ENCODE measurements at regions not wholly inside any gene's neighbourhood (a gene's known extent, or its start where the extent isn't known, plus 50 kb on each side); places are given as distances from the start of the nearest gene placed in this dataset.

GRCh38 chr3:182451871-182452270, 341.4 kb upstream of the ATP11B start:
- Histone ChIP-seq H3K4me3 (ENCODE audit: insufficient read depth in 1 of 2, low read depth in 1 of 2, low read length in 2 of 2) (no peak overlapping the region), H4K91ac (ENCODE audit: low read length) (no peak overlapping the region), H3K79me1 (replicated peaks; ENCODE audit: low read length, poor library complexity, severe bottlenecking) (no peaks in the 10 kb centered on the region), H2AFZ (ENCODE audit: low read depth, low read length) (no peak overlapping the region), H2AK5ac (ENCODE audit: low read length, severe bottlenecking) (no peak overlapping the region), H2BK5ac (ENCODE audit: low read depth, low read length, poor library complexity, severe bottlenecking) (no peak overlapping the region), H3K36me3 (ENCODE audit: control insufficient read depth in 1 of 2, insufficient read depth in 2 of 2, low read depth in 1 of 2, low read length in 2 of 2) (no peaks in the 10 kb centered on the region), H3K18ac (ENCODE audit: low read depth in 1 of 2, low read length in 2 of 2) (no peak overlapping the region), H3K23ac (ENCODE audit: low read length in 2 of 2) (no peak overlapping the region), H3K4ac (ENCODE audit: low read depth in 1 of 2, low read length in 2 of 2) (no peak overlapping the region), H3K4me1 (ENCODE audit: control insufficient read depth, insufficient read depth, low read depth, low read length) (no peaks in the 10 kb centered on the region), H3K9ac (ENCODE audit: low read length) (no peak overlapping the region), H3K27ac (ENCODE audit: low read length, poor library complexity, severe bottlenecking) (no peak overlapping the region), H4K8ac (ENCODE audit: low read length) (no peak overlapping the region), H3K4me2 (ENCODE audit: low read length, poor library complexity, severe bottlenecking) (no peak overlapping the region), H3K9me3 (ENCODE audit: control insufficient read depth, low read length) (peaks cover 6% of the 10 kb centered on the region), H3K27me3 (ENCODE audit: control insufficient read depth in 1 of 2, insufficient read depth in 1 of 2, low read length in 2 of 2) (no peaks in the 10 kb centered on the region), H2BK15ac (ENCODE audit: low read depth, poor library complexity, severe bottlenecking) (no peak overlapping the region), H3K14ac (ENCODE audit: low read length in 2 of 2) (no peak overlapping the region), H2BK120ac (ENCODE audit: low read depth, low read length) (no peak overlapping the region), H2BK12ac (ENCODE audit: low read length in 2 of 2) (no peak overlapping the region)
- DNase-seq = no peak
- WGBS = 100% methylated on average over 1 of the region's 2 CpGs

DNA sequence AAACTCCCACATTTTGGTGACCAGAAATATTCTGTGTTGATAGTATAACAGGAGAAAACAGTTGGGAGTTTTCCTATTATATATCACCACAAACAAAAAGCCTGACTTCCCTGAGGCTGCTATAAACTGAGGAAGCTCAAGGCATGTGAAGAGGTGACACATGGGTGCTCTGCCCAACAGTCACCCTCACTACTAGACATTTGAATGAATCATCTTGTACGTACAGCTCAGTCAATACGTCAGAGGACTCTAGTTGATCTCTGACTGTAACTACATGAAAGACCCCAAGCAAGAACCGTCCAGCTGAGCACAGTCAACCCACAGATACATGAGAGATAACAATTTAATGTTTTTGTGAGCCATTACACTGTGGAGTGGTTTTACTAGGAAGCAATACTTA, 338.3 kb upstream of the ATP11B start:
- DNase-seq = no peak
- Histone ChIP-seq H3K27me3 (ENCODE audit: control insufficient read depth in 1 of 2, insufficient read depth in 1 of 2, low read length in 2 of 2) (no peaks in the 10 kb centered on the region), H3K4me3 (ENCODE audit: insufficient read depth in 1 of 2, low read depth in 1 of 2, low read length in 2 of 2) (no peak overlapping the region), H3K4me1 (ENCODE audit: control insufficient read depth, insufficient read depth, low read depth, low read length) (no peaks in the 10 kb centered on the region), H3K9me3 (ENCODE audit: control insufficient read depth, low read length) (peaks cover 6% of the 10 kb centered on the region), H2BK5ac (ENCODE audit: low read depth, low read length, poor library complexity, severe bottlenecking) (no peak overlapping the region), H2BK15ac (ENCODE audit: low read depth, poor library complexity, severe bottlenecking) (no peak overlapping the region), H2BK12ac (ENCODE audit: low read length in 2 of 2) (no peak overlapping the region), H2AK5ac (ENCODE audit: low read length, severe bottlenecking) (no peak overlapping the region), H3K14ac (ENCODE audit: low read length in 2 of 2) (no peak overlapping the region), H3K23ac (ENCODE audit: low read length in 2 of 2) (no peak overlapping the region), H2AFZ (ENCODE audit: low read depth, low read length) (no peak overlapping the region), H3K79me1 (replicated peaks; ENCODE audit: low read length, poor library complexity, severe bottlenecking) (no peaks in the 10 kb centered on the region), H3K27ac (ENCODE audit: low read length, poor library complexity, severe bottlenecking) (no peak overlapping the region), H3K9ac (ENCODE audit: low read length) (no peak overlapping the region), H2BK120ac (ENCODE audit: low read depth, low read length) (no peak overlapping the region), H3K18ac (ENCODE audit: low read depth in 1 of 2, low read length in 2 of 2) (no peak overlapping the region), H3K36me3 (ENCODE audit: control insufficient read depth in 1 of 2, insufficient read depth in 2 of 2, low read depth in 1 of 2, low read length in 2 of 2) (no peaks in the 10 kb centered on the region), H3K4me2 (ENCODE audit: low read length, poor library complexity, severe bottlenecking) (no peak overlapping the region), H4K8ac (ENCODE audit: low read length) (no peak overlapping the region), H4K91ac (ENCODE audit: low read length) (no peak overlapping the region), H3K4ac (ENCODE audit: low read depth in 1 of 2, low read length in 2 of 2) (no peak overlapping the region)
- 76% methylated on average over 2 of the region's 3 CpGs for WGBS

DNA sequence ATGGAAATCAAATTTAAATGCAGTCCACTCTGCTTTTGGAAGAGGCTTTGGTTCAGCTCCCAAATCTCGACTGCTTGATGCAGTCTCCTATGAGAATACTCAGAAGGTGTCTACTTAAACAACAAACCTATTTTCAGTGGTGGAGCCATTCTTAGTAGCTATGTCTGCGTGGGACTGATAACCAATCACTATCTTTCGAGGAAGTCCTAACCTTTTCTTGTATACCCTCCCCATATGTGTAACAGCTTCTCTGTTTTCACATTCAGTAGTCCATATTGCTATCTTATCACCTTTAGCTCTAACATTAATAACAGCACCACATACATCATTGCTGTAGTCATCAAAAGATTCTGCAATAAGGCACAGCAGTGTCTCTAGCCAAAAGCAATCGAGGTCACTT, 333.0 kb upstream of the ATP11B start:
- no peak overlapping the region for H3K4me3 ChIP-seq (ENCODE audit: insufficient read depth in 1 of 2, low read depth in 1 of 2, low read length in 2 of 2)
- H2BK5ac ChIP-seq (ENCODE audit: low read depth, low read length, poor library complexity, severe bottlenecking) = no peak overlapping the region
- no peak overlapping the region for H2AFZ ChIP-seq (ENCODE audit: low read depth, low read length)
- H3K9me3 ChIP-seq (ENCODE audit: control insufficient read depth, low read length) = peaks cover 6% of the 10 kb centered on the region
- 53% methylated on average over 4 of the region's 4 CpGs for WGBS
- no peaks in the 10 kb centered on the region for H3K27me3 ChIP-seq (ENCODE audit: control insufficient read depth in 1 of 2, insufficient read depth in 1 of 2, low read length in 2 of 2)
- H3K23ac ChIP-seq (ENCODE audit: low read length in 2 of 2) = no peak overlapping the region
- H4K8ac ChIP-seq (ENCODE audit: low read length) = no peak overlapping the region
- H3K79me1 ChIP-seq (replicated peaks; ENCODE audit: low read length, poor library complexity, severe bottlenecking) = no peaks in the 10 kb centered on the region
- H3K14ac ChIP-seq (ENCODE audit: low read length in 2 of 2) = no peak overlapping the region
- H3K36me3 ChIP-seq (ENCODE audit: control insufficient read depth in 1 of 2, insufficient read depth in 2 of 2, low read depth in 1 of 2, low read length in 2 of 2) = no peaks in the 10 kb centered on the region
- H2BK12ac ChIP-seq (ENCODE audit: low read length in 2 of 2) = no peak overlapping the region
- no peak overlapping the region for H2BK120ac ChIP-seq (ENCODE audit: low read depth, low read length)
- H3K4ac ChIP-seq (ENCODE audit: low read depth in 1 of 2, low read length in 2 of 2) = no peak overlapping the region
- DNase-seq = no peak
- no peak overlapping the region for H2AK5ac ChIP-seq (ENCODE audit: low read length, severe bottlenecking)
- H3K4me2 ChIP-seq (ENCODE audit: low read length, poor library complexity, severe bottlenecking) = no peak overlapping the region
- H2BK15ac ChIP-seq (ENCODE audit: low read depth, poor library complexity, severe bottlenecking) = no peak overlapping the region
- no peak overlapping the region for H4K91ac ChIP-seq (ENCODE audit: low read length)
- H3K27ac ChIP-seq (ENCODE audit: low read length, poor library complexity, severe bottlenecking) = no peak overlapping the region
- no peak overlapping the region for H3K18ac ChIP-seq (ENCODE audit: low read depth in 1 of 2, low read length in 2 of 2)
- no peaks in the 10 kb centered on the region for H3K4me1 ChIP-seq (ENCODE audit: control insufficient read depth, insufficient read depth, low read depth, low read length)
- H3K9ac ChIP-seq (ENCODE audit: low read length) = no peak overlapping the region

DNA sequence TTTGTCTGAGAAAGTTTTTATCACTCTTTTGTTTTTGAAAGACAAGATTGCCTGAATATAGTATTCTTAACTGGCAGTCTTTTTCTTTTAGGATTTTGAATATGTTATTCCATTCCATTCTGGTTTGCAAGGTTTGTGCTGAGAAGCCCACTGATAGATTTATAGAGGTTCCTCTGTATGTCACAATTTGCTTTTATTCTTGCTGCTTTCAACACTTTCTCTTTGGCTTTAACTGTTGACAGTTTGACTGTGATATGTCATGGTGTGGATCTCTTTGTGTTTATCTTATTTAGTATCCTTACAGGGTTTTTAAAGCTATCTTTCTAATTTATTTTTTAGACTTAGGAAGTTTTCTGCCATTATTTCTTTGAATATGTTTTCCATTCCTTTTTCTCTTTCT, 331.2 kb upstream of the ATP11B start:
- H3K4me1 ChIP-seq (ENCODE audit: control insufficient read depth, insufficient read depth, low read depth, low read length) = no peaks in the 10 kb centered on the region
- no peak overlapping the region for H3K18ac ChIP-seq (ENCODE audit: low read depth in 1 of 2, low read length in 2 of 2)
- H3K27me3 ChIP-seq (ENCODE audit: control insufficient read depth in 1 of 2, insufficient read depth in 1 of 2, low read length in 2 of 2) = no peaks in the 10 kb centered on the region
- no peak for DNase-seq
- no peak overlapping the region for H3K4me3 ChIP-seq (ENCODE audit: insufficient read depth in 1 of 2, low read depth in 1 of 2, low read length in 2 of 2)
- H3K9me3 ChIP-seq (ENCODE audit: control insufficient read depth, low read length) = peaks cover 6% of the 10 kb centered on the region
- no peak overlapping the region for H3K4ac ChIP-seq (ENCODE audit: low read depth in 1 of 2, low read length in 2 of 2)
- no peak overlapping the region for H2BK15ac ChIP-seq (ENCODE audit: low read depth, poor library complexity, severe bottlenecking)
- H3K36me3 ChIP-seq (ENCODE audit: control insufficient read depth in 1 of 2, insufficient read depth in 2 of 2, low read depth in 1 of 2, low read length in 2 of 2) = no peaks in the 10 kb centered on the region
- H3K9ac ChIP-seq (ENCODE audit: low read length) = no peak overlapping the region
- no peak overlapping the region for H3K23ac ChIP-seq (ENCODE audit: low read length in 2 of 2)
- no peak overlapping the region for H4K8ac ChIP-seq (ENCODE audit: low read length)
- no peak overlapping the region for H3K4me2 ChIP-seq (ENCODE audit: low read length, poor library complexity, severe bottlenecking)
- H4K91ac ChIP-seq (ENCODE audit: low read length) = no peak overlapping the region
- H2BK120ac ChIP-seq (ENCODE audit: low read depth, low read length) = no peak overlapping the region
- no peak overlapping the region for H3K14ac ChIP-seq (ENCODE audit: low read length in 2 of 2)
- no peak overlapping the region for H2AFZ ChIP-seq (ENCODE audit: low read depth, low read length)
- H2AK5ac ChIP-seq (ENCODE audit: low read length, severe bottlenecking) = no peak overlapping the region
- H3K79me1 ChIP-seq (replicated peaks; ENCODE audit: low read length, poor library complexity, severe bottlenecking) = no peaks in the 10 kb centered on the region
- H2BK12ac ChIP-seq (ENCODE audit: low read length in 2 of 2) = no peak overlapping the region
- H3K27ac ChIP-seq (ENCODE audit: low read length, poor library complexity, severe bottlenecking) = no peak overlapping the region
- no peak overlapping the region for H2BK5ac ChIP-seq (ENCODE audit: low read depth, low read length, poor library complexity, severe bottlenecking)
